ENCODE measurements at regions not wholly inside any gene's neighbourhood (a gene's known extent, or its start where the extent isn't known, plus 50 kb on each side); places are given as distances from the start of the nearest gene placed in this dataset.
A peak's percentile ranks its signal among the peaks of the same experiment; 100 is the strongest.

DNA sequence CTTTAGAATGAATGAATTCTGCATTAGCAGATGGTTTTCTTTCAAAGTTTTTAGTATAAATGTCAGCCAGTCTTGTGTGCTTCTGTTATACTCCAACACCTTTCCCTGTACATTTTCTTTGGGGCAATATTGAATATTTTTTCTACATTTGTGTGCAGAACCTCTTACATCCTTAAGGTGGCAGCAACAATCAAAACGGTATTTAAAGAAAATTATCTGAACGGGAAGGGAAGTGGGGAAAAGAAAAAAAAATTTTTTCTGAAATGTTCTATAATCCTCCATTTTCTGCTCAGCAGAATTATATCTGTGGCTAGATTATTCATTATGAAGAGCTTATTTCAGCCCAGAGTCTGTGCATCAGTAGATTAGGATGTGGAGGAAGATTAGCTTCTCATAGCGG, 347.3 kb upstream of the RAG2 start:
- ChIA-PET POLR2A (no interaction called here), CTCF (interaction anchor here (0.6 to 0.8 kb wide), 3 partner anchors 11 to 215 kb away, joined by 3 read pairs; no protein-coding TSS in a partner anchor)
- no peak for TF ChIP-seq MAZ (IDR thresholded peaks at IDR 0.05; ENCODE audit: borderline replicate concordance, low read depth, low read length)
- TF ChIP-seq CTCF (IDR thresholded peaks at IDR 0.05), result 0 out of 3 replicates have a peak, but pooled peaks have one; percentile 17
- peak; percentile 21 to 25; a peak in 2 of 5 replicates for TF ChIP-seq RAD21 (conservative IDR thresholded peaks at IDR 0.05 in 1 of 2, IDR thresholded peaks at IDR 0.05 in 1 of 2)
- TF ChIP-seq RFX5 (IDR thresholded peaks at IDR 0.05), result no peak
- H3K9me3 ChIP-seq, result no peaks in the 10 kb centered on the region
- no peak overlapping the region for H3K4me2 ChIP-seq
- no peak for FAIRE-seq
- no peak overlapping the region for H3K4me3 ChIP-seq
- DNase-seq (ENCODE audit: low read depth in 1 of 2, low spot score in 1 of 2), result peak in 1 of 2 experiments; percentile 2
- no peak for ATAC-seq
- no peak overlapping the region for H3K27ac ChIP-seq
- 31% methylated on average over 3 of the region's 3 CpGs for WGBS (ENCODE audit: missing lambda C conversion rate)
- H3K4me1 ChIP-seq, result no peaks in the 10 kb centered on the region

GRCh38 chr11:36933481-36933880, 335.4 kb upstream of the RAG2 start:
- Histone ChIP-seq H3K4me3 (no peak overlapping the region), H3K4me2 (no peak overlapping the region), H3K9me3 (no peaks in the 10 kb centered on the region), H3K27ac (no peak overlapping the region), H3K4me1 (no peaks in the 10 kb centered on the region)
- CTCF ChIA-PET, result no interaction called here
- no peak for ATAC-seq
- WGBS (ENCODE audit: missing lambda C conversion rate), result 44% methylated on average over 5 of the region's 5 CpGs
- POLR2A ChIA-PET, result no interaction called here
- TF ChIP-seq, protein P1, sequence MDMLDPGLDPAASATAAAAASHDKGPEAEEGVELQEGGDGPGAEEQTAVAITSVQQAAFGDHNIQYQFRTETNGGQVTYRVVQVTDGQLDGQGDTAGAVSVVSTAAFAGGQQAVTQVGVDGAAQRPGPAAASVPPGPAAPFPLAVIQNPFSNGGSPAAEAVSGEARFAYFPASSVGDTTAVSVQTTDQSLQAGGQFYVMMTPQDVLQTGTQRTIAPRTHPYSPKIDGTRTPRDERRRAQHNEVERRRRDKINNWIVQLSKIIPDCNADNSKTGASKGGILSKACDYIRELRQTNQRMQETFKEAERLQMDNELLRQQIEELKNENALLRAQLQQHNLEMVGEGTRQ (IDR thresholded peaks at IDR 0.05), result no peak
- no peak for TF ChIP-seq JUNB (IDR thresholded peaks at IDR 0.05)
- TF ChIP-seq REST (IDR thresholded peaks at IDR 0.05), result no peak
- TF ChIP-seq ZNF302 (CRISPR knock-in tag; IDR thresholded peaks at IDR 0.05), result no peak
- TF ChIP-seq BCL3 (IDR thresholded peaks at IDR 0.05), result no peak
- no peak for TF ChIP-seq TFCP2L1 (CRISPR knock-in tag; IDR thresholded peaks at IDR 0.05)
- TF ChIP-seq HMGXB4 (CRISPR knock-in tag; IDR thresholded peaks at IDR 0.05; ENCODE audit: borderline replicate concordance), result no peak
- no peak for TF ChIP-seq CEBPB (IDR thresholded peaks at IDR 0.05)
- no peak for TF ChIP-seq EP300 (IDR thresholded peaks at IDR 0.05)
- TF ChIP-seq ATOH8 (CRISPR knock-in tag; IDR thresholded peaks at IDR 0.05; ENCODE audit: low read depth), result no peak
- no peak for TF ChIP-seq CHD4 (IDR thresholded peaks at IDR 0.05; ENCODE audit: borderline replicate concordance)
- TF ChIP-seq KDM5A (IDR thresholded peaks at IDR 0.05), result no peak
- no peak for DNase-seq (ENCODE audit: low read depth in 1 of 2, low spot score in 1 of 2)
- FAIRE-seq, result no peak
